Gastrocnemius medialis (tissue), 4 donors: ENCODE measurements at regions not wholly inside any gene's neighbourhood (a gene's known extent, or its start where the extent isn't known, plus 50 kb on each side); places are given as distances from the start of the nearest gene placed in this dataset.

Experiments
- CTCF ChIP-seq, 5 experiments: fragments of 450-650 bp in 3 of 5; fragments of 200-600 bp in 2 of 5; sonication (generic) in 2 of 5; IDR thresholded peaks in 4 of 5; conservative IDR thresholded peaks in 1 of 5; 1 replicate in 4 of 5; 2 replicates in 1 of 5; pipeline ENCODE4 v1.5.1; 2016 to 2019; ENCODE audit warnings: antibody characterized with exemption in 5 of 5, mild to moderate bottlenecking in 3 of 5, moderate library complexity in 3 of 5
- POLR2A ChIP-seq, 2 donors: fragments of 450-650 bp; IDR thresholded peaks; one replicate each; pipeline ENCODE4 v1.6.1; 2017; ENCODE audit warnings: antibody characterized with exemption in 2 of 2, mild to moderate bottlenecking in 2 of 2, moderate library complexity in 2 of 2

- TF ChIP-seq CTCF (IDR thresholded peaks at IDR 0.05 in 4 of 5, conservative IDR thresholded peaks at IDR 0.05 in 1 of 5) = no peak
- no peak for TF ChIP-seq POLR2A (IDR thresholded peaks at IDR 0.05)
These were observed 403.3 kb downstream of the ZIC3 start for GRCh38 chrX:137969191-137969590.
